Stomach smooth muscle (tissue), 2 donors: ENCODE measurements at regions not wholly inside any gene's neighbourhood (a gene's known extent, or its start where the extent isn't known, plus 50 kb on each side); places are given as distances from the start of the nearest gene placed in this dataset.

Experiments
- H3K27ac ChIP-seq: one replicate; pipeline ENCODE4 v1.7.0; 2013; ENCODE audit warnings: mild to moderate bottlenecking, low read length, inconsistent platforms
- H3K27me3 ChIP-seq, 2 donors: one replicate each; pipeline ENCODE4 v1.7.0; 2013; ENCODE audit warnings: low read length in 2 of 2; ENCODE audit not compliant: insufficient read depth in 2 of 2, control insufficient read depth in 1 of 2
- H3K36me3 ChIP-seq, 2 donors: one replicate each; pipeline ENCODE4 v1.7.0; 2013; ENCODE audit warnings: low read length in 2 of 2; ENCODE audit not compliant: control insufficient read depth in 2 of 2, insufficient read depth in 2 of 2
- H3K4me1 ChIP-seq: one replicate; pipeline ENCODE4 v1.7.0; 2013; ENCODE audit warnings: low read length; ENCODE audit not compliant: control insufficient read depth, insufficient read depth
- H3K4me3 ChIP-seq, 2 donors: one replicate each; pipeline ENCODE4 v1.7.0; 2013; ENCODE audit warnings: low read length in 2 of 2
- H3K9ac ChIP-seq, 2 donors: one replicate each; pipeline ENCODE4 v1.7.0; 2013; ENCODE audit warnings: low read length in 2 of 2, mild to moderate bottlenecking in 1 of 2
- H3K9me3 ChIP-seq, 2 donors: one replicate each; pipeline ENCODE4 v1.7.0; 2013; ENCODE audit warnings: low read length in 2 of 2; ENCODE audit not compliant: control insufficient read depth in 2 of 2
- donor health status: healthy.
- donor health status: Pancreatic carcinoma.

DNA sequence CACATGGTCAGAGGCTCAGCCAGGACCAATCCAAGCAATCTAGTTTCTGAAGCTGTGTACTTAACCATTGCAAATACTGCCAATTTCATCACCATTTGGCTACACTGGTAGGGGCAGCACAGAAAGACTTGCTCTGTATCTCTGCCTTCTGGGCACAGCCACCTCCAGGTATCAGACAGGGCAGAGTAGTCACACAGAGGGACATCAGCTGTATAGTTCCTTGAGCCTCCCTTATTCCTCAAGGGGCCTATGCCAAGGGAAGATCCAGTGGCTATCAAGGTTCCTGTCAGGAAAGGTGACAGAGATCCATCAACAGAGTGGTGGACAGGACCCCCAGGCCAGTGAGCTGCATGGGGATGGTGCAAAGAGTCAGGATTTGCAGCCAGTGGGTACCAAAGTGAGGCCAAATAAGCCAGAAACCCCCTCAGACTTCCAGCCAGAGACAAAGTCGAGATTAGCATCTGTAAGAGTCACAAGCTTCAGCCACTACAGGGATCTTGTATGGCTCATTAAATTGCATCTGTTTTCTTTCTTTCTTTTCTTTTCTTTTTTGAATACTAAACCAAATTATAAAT is 381.6 kb upstream of the CPEB2 start:
- Histone ChIP-seq H3K27ac (no peak overlapping the region), H3K4me3 (no peak overlapping the region), H3K9ac (no peak overlapping the region), H3K36me3 (no peaks in the 10 kb centered on the region), H3K4me1 (no peaks in the 10 kb centered on the region), H3K27me3 (no peaks in the 10 kb centered on the region), H3K9me3 (no peaks in the 10 kb centered on the region)

DNA sequence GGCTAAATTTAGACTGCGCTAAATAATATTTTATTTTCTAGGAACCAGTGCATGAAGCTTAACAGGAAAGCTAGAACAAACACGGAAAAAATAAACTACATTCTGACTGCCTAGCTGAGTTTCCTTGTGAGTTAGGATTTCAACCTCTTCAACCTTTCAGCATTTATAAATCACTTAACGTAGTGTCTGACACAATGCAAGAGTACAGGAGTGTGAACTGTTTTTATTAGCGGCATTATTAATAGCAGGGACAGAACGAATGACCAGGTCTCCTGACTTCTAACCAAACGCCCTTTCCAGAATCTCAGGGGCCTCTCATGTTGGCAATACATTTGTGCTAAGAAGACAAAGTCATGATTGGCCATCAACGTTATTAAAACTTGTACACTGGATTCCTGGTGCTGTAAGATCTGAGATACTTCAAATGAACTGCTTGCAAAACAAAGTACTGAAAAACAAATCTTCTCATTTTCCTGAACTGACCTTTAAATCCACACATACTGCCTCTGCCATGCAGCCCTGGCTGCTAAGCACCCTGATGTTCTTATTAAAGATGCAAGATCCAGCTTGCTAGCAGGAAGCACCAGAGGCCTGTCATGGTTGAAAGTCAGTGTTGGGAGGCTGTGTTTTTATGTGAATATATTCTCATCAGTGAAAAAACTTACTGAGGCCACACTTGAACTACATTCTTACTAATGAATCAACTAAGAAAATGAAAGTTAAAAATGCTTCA is 380.4 kb upstream of the CPEB2 start:
- H3K27me3 ChIP-seq: no peaks in the 10 kb centered on the region
- no peaks in the 10 kb centered on the region for H3K36me3 ChIP-seq
- H3K27ac ChIP-seq: no peak overlapping the region
- no peak overlapping the region for H3K4me3 ChIP-seq
- no peaks in the 10 kb centered on the region for H3K9me3 ChIP-seq
- no peak overlapping the region for H3K9ac ChIP-seq
- no peaks in the 10 kb centered on the region for H3K4me1 ChIP-seq

DNA sequence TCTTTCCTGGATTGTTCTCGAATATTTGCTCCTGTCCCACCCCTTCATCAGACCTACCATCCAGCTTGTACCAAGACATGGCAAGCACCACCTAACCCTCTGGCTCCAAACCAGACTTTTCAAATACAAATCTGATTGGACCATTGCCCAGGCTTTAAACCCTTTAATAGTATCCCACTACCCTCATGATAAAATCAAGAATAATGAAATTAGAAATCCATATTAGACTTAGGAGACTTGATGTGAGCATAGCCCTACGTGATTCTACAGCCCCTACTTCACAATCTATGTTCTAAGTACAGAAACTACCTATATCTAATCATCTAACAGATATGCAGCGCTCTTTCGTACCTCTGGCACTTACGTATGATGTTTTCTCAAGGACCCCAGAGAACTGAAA is 375.2 kb upstream of the CPEB2 start:
- Histone ChIP-seq H3K4me1 (no peaks in the 10 kb centered on the region), H3K27me3 (no peaks in the 10 kb centered on the region), H3K9ac (no peak overlapping the region), H3K27ac (no peak overlapping the region), H3K9me3 (no peaks in the 10 kb centered on the region), H3K36me3 (no peaks in the 10 kb centered on the region), H3K4me3 (no peak overlapping the region)

DNA sequence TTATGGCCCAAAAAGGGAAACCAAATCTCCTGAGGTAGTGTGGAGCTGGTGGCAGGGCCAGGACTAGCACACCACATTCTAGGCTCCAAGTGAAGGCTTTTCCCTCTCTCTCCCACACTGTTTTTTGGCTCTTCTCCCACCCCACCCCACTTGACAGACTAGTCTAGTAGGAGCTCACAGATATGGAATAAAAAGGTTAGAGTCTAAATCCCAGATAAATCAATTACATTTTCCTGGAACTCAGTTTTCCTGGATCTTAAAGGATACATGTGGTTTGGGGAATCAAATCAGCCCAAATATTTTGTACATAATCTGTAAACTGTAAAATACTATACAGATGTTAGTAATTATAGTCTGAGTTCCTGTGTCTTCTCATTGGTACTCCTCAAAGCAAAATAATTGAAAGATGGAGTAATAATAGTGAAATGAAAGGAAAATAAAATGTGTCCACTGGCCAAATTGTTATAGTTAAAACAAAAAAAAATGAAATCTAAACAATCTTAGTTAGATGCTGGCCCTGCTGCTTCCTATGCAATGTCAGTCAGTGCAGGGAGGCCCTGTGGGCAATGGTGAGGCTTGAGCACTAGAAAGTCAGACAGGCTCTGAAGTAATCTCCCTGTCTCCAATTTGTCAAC is 370.4 kb upstream of the CPEB2 start:
- Histone ChIP-seq H3K9ac (no peak overlapping the region), H3K4me3 (no peak overlapping the region), H3K27me3 (no peaks in the 10 kb centered on the region), H3K36me3 (no peaks in the 10 kb centered on the region), H3K27ac (no peak overlapping the region), H3K4me1 (no peaks in the 10 kb centered on the region), H3K9me3 (no peaks in the 10 kb centered on the region)

- Histone ChIP-seq H3K4me1 (no peaks in the 10 kb centered on the region), H3K27me3 (peaks cover 0 to 3% of the 10 kb centered on the region in 2 donors), H3K4me3 (no peak overlapping the region), H3K27ac (no peak overlapping the region), H3K9me3 (no peaks in the 10 kb centered on the region), H3K9ac (no peak overlapping the region), H3K36me3 (no peaks in the 10 kb centered on the region)
These were observed 365.7 kb upstream of the CPEB2 start for GRCh38 chr4:14636563-14636962.

GRCh38 chr4:14640476-14640875 is 361.8 kb upstream of the CPEB2 start:
- Histone ChIP-seq H3K4me3 (no peak overlapping the region), H3K9ac (no peak overlapping the region), H3K36me3 (no peaks in the 10 kb centered on the region), H3K4me1 (no peaks in the 10 kb centered on the region), H3K27ac (no peak overlapping the region), H3K27me3 (peaks cover 0 to 3% of the 10 kb centered on the region in 2 donors), H3K9me3 (no peaks in the 10 kb centered on the region)

DNA sequence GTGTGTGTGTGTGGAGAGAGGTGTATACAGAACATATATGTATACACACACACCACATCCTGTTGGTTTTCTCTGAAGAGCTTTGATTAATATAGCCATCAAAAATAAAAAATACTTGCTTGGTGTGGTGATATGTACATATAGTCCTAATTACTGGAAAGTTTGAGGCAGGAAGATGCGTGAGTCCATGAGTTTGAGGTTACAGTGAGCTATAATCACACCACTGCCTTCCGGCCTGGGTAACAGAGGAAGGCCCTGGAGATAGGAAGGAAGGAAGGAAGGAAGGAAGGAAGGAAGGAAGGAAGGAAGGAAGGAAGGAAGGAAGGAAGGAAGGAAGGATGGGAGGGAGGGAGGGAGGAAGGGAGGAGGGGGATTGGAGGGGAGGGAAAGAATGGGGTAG is 360.4 kb upstream of the CPEB2 start:
- peaks cover 0 to 3% of the 10 kb centered on the region in 2 donors for H3K27me3 ChIP-seq
- no peak overlapping the region for H3K9ac ChIP-seq
- H3K4me3 ChIP-seq: no peak overlapping the region
- no peaks in the 10 kb centered on the region for H3K36me3 ChIP-seq
- H3K9me3 ChIP-seq: no peaks in the 10 kb centered on the region
- H3K27ac ChIP-seq: no peak overlapping the region
- no peaks in the 10 kb centered on the region for H3K4me1 ChIP-seq

- Histone ChIP-seq H3K27me3 (peaks cover 0 to 3% of the 10 kb centered on the region in 2 donors), H3K4me3 (no peak overlapping the region), H3K36me3 (no peaks in the 10 kb centered on the region), H3K9ac (no peak overlapping the region), H3K4me1 (no peaks in the 10 kb centered on the region), H3K9me3 (no peaks in the 10 kb centered on the region), H3K27ac (no peak overlapping the region)
These were observed 357.6 kb upstream of the CPEB2 start for GRCh38 chr4:14644580-14645282.

DNA sequence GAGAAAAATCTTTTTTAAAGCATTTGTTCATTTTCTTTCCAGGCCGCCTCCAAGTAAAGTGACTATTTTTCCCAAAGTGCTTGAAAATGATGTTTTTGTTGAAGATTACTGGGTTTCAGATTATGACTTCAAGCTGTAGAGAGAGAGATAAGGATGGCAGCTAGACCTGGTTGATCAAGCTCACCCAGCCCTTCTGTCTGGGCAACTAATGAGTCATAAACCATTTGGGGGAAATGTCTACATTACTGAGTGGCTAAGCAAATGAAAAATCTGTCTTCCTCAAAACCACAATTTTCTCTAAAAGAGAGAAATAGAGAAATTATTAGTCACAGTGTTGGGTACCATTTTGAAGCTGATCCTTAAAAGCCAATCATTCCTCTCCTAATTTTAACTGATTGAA is 355.4 kb upstream of the CPEB2 start:
- Histone ChIP-seq H3K9ac (no peak overlapping the region), H3K4me1 (no peaks in the 10 kb centered on the region), H3K36me3 (no peaks in the 10 kb centered on the region), H3K27ac (no peak overlapping the region), H3K9me3 (no peaks in the 10 kb centered on the region), H3K27me3 (no peaks in the 10 kb centered on the region), H3K4me3 (no peak overlapping the region)

DNA sequence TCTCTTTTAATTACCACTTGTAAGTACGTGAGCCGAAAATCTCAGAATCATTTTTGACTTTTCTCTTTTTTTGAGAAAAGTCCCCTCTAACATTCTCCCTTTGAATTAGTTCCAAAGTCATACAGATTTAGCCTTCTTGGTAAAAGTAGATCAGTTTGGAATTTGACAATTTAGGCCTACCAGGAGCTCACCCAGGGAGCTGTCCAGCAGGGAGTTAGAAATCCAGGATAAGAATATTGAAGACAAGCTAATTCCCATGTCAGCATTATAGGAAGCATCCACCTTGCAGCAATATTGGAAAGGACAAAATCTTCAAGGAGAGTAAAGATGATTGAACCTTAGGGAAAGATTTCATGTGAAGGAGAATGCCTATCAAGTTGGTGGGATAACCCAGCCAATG is 352.2 kb upstream of the CPEB2 start:
- Histone ChIP-seq H3K9me3 (no peaks in the 10 kb centered on the region), H3K27ac (no peak overlapping the region), H3K4me3 (no peak overlapping the region), H3K36me3 (no peaks in the 10 kb centered on the region), H3K9ac (no peak overlapping the region), H3K4me1 (no peaks in the 10 kb centered on the region), H3K27me3 (no peaks in the 10 kb centered on the region)
